NT2/D1 (cell line): ENCODE measurements at regions not wholly inside any gene's neighbourhood (a gene's known extent, or its start where the extent isn't known, plus 50 kb on each side); places are given as distances from the start of the nearest gene placed in this dataset.
"Not testable (repeated sequence)": the region's sequence is repeated elsewhere in the genome, so short reads cannot be mapped to it uniquely, and the experiment has no call there.

Source experiments
- YY1 ChIP-seq: IDR thresholded peaks from 2 replicates; pipeline ENCODE4 v1.6.1; 2011; ENCODE audit not compliant: insufficient read length, insufficient read depth
- ZNF274 ChIP-seq: IDR thresholded peaks from 2 replicates; pipeline ENCODE4 v1.6.1; 2011; ENCODE audit warnings: mild to moderate bottlenecking, low read depth, low read length

DNA sequence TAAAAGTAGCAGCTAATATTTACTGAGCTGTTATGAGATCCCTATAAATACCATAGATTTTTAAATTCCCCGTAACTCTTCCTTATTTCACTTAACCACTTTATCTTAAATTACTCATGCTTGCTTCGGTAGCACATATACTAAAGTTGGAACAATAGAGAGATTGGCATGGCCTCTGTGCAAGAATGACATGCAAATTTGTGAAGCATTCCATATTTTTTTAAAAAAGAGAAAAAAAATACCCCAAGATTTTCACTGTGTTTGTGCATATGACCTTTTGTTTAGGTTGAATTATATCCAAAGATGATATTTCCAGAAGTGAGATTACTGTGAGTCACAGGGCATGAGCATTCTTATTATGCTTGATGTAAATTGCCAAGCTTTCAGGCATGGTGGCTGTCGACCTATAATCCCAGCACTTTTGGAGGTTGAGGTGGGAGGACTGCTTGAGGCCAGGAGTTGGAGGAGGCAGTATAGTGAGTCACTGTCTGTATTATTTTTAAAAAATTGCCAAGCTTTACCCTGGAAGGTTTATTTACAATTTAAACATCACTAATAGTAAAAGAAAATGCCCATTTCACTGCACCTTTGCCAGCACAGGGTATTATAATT, 58.2 kb upstream of the VKORC1L1 start:
- not testable (repeated sequence) for TF ChIP-seq ZNF274, YY1
